ENCODE measurements at regions not wholly inside any gene's neighbourhood (a gene's known extent, or its start where the extent isn't known, plus 50 kb on each side); places are given as distances from the start of the nearest gene placed in this dataset.

- Histone ChIP-seq H4K20me1 (ENCODE audit: insufficient read depth, low read length) (no peaks in the 10 kb centered on the region), H3K9ac (ENCODE audit: insufficient read depth, low read depth, low read length) (no peak overlapping the region), H2AFZ (ENCODE audit: low read length) (no peak overlapping the region), H3K4me1 (ENCODE audit: insufficient read depth, low read length) (no peaks in the 10 kb centered on the region), H3K27ac (ENCODE audit: extremely low read length, insufficient read depth, low read length) (no peak overlapping the region), H3K9me3 (ENCODE audit: low read length) (peaks cover 35% of the 10 kb centered on the region; the same call in 1 of the 2 replicates), H3K4me2 (ENCODE audit: low read depth, low read length) (no peak overlapping the region), H3K27me3 (ENCODE audit: control insufficient read depth in 1 of 2, insufficient read depth in 2 of 2, low read length in 2 of 2) (no peaks in the 10 kb centered on the region), H3K79me2 (ENCODE audit: insufficient read depth, low read length) (no peaks in the 10 kb centered on the region), H3K36me3 (replicated peaks in 1 of 2; ENCODE audit: control insufficient read depth in 1 of 2, insufficient read depth in 2 of 2, low read length in 2 of 2) (no peaks in the 10 kb centered on the region), H3K4me3 (replicated peaks in 1 of 3; ENCODE audit: insufficient read depth in 1 of 3, low read depth in 2 of 3, low read length in 3 of 3) (no peak overlapping the region)
- ChIA-PET CTCF (ENCODE audit: low intra/inter-chr PET ratio, low total read pairs) (no interaction called here), POLR2A (no interaction called here)
- BruUV-seq (replicated peaks): no TSS peak
- 1% methylated on average over 5 of the region's 5 CpGs for WGBS (ENCODE audit: low lambda C conversion rate)
- DNase-seq (ENCODE audit: low spot score) (no peak), FAIRE-seq (no peak), ATAC-seq (no peak)
- intact Hi-C loops (cut with micrococcal nuclease; ENCODE audit: unreplicated experiment) (no loop called here), in situ Hi-C loops (cut with HindIII; ENCODE audit: extremely low pct_ligation_motif_present, low pct_unique_long_range_greater_than_20kb) (no loop called here)
- TF ChIP-seq ZXDC (CRISPR knock-in tag; IDR thresholded peaks at IDR 0.05): no peak
- no peak for TF ChIP-seq ZSCAN9 (CRISPR knock-in tag; IDR thresholded peaks at IDR 0.05; ENCODE audit: borderline replicate concordance)
- no peak for TF ChIP-seq CCAR2 (optimal IDR thresholded peaks at IDR 0.05; ENCODE audit: low read depth, low read length)
- TF ChIP-seq ZNF432 (CRISPR knock-in tag; IDR thresholded peaks at IDR 0.05; ENCODE audit: borderline replicate concordance): no peak
- TF ChIP-seq, protein P1, sequence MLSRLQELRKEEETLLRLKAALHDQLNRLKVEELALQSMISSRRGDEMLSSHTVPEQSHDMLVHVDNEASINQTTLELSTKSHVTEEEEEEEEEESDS (CRISPR knock-in tag; IDR thresholded peaks at IDR 0.05; ENCODE audit: borderline replicate concordance): no peak
- no peak for TF ChIP-seq TMF1 (CRISPR knock-in tag; IDR thresholded peaks at IDR 0.05; ENCODE audit: low read depth)
- no peak for TF ChIP-seq SNAI1 (CRISPR knock-in tag; IDR thresholded peaks at IDR 0.05; ENCODE audit: borderline replicate concordance)
- no peak for TF ChIP-seq MAFF (IDR thresholded peaks at IDR 0.05; ENCODE audit: low read depth, low read length)
- TF ChIP-seq ZKSCAN1 (IDR thresholded peaks at IDR 0.05; ENCODE audit: low read length): no peak
- no peak for TF ChIP-seq KMT2A (CRISPR knock-in tag; IDR thresholded peaks at IDR 0.05)
- no peak for TF ChIP-seq ERF (CRISPR knock-in tag; IDR thresholded peaks at IDR 0.05)
- no peak for TF ChIP-seq RAD21 (CRISPR knock-in tag; IDR thresholded peaks at IDR 0.05)
- no peak for TF ChIP-seq THAP7 (CRISPR knock-in tag; IDR thresholded peaks at IDR 0.05)
- TF ChIP-seq, protein P2, sequence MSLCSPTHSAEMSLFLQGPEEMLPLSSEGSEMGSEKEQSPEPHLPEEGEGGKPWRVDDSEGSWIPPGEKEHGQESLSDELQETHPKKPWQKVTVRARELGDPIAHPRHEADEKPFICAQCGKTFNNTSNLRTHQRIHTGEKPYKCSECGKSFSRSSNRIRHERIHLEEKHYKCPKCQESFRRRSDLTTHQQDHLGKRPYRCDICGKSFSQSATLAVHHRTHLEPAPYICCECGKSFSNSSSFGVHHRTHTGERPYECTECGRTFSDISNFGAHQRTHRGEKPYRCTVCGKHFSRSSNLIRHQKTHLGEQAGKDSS (CRISPR knock-in tag; IDR thresholded peaks at IDR 0.05; ENCODE audit: borderline replicate concordance, low read depth): no peak
- TF ChIP-seq ZFY (CRISPR knock-in tag; IDR thresholded peaks at IDR 0.05): no peak
- no peak for TF ChIP-seq JDP2 (CRISPR knock-in tag; IDR thresholded peaks at IDR 0.05; ENCODE audit: borderline replicate concordance)
- no peak for TF ChIP-seq TAF1 (CRISPR knock-in tag; IDR thresholded peaks at IDR 0.05)
- TF ChIP-seq ZEB1 (IDR thresholded peaks at IDR 0.05; ENCODE audit: insufficient replicate concordance, low read depth): no peak
Observed at GRCh38 chr6:40162074-40162473, 227.8 kb upstream of the MOCS1 start.
